Gastrocnemius medialis (tissue), 4 donors: ENCODE measurements at regions not wholly inside any gene's neighbourhood (a gene's known extent, or its start where the extent isn't known, plus 50 kb on each side); places are given as distances from the start of the nearest gene placed in this dataset.

Experiments
- ATAC-seq, 2 donors: fragments of 150-250 bp; one replicate each; pipeline ENCODE4 v1.9.1; 2016
- DNase-seq, 2 donors: peaks; one replicate each; pipeline ENCODE4 v3.0.0-alpha.2; 2019
- H3K27ac ChIP-seq, 4 donors: fragments of 200-600 bp; sonication (generic); 1 replicate in 1 of 4; 2 replicates in 3 of 4; pipeline ENCODE4 v1.5.1; 2016 to 2018; ENCODE audit warnings: mild to moderate bottlenecking in 2 of 4, moderate library complexity in 1 of 4
- H3K27me3 ChIP-seq, 3 donors: fragments of 200-600 bp; sonication (generic) in 2 of 3; 1 replicate in 1 of 3; 2 replicates in 2 of 3; pipeline versions ENCODE4 v1.5.1 to v1.6.0; 2016 to 2019; ENCODE audit warnings: mild to moderate bottlenecking in 1 of 3, moderate library complexity in 1 of 3
- H3K36me3 ChIP-seq, 2 donors: fragments of 200-600 bp; sonication (generic) in 1 of 2; one replicate each; pipeline ENCODE4 v1.5.1; 2017 to 2018
- H3K4me1 ChIP-seq, 2 donors: fragments of 200-600 bp; sonication (generic) in 1 of 2; one replicate each; pipeline ENCODE4 v1.5.1; 2016 to 2017; ENCODE audit warnings: mild to moderate bottlenecking in 2 of 2
- H3K4me3 ChIP-seq, 4 donors: fragments of 200-600 bp; sonication (generic) in 3 of 4; 1 replicate in 1 of 4; 2 replicates in 3 of 4; pipeline ENCODE4 v1.5.1; 2016 to 2019; ENCODE audit warnings: mild to moderate bottlenecking in 2 of 4
- H3K9me3 ChIP-seq, 3 donors: fragments of 200-600 bp; sonication (generic) in 2 of 3; 1 replicate in 1 of 3; 2 replicates in 2 of 3; pipeline ENCODE4 v1.5.1; 2016 to 2019
- POLR2A ChIP-seq, 2 donors: fragments of 450-650 bp; IDR thresholded peaks; one replicate each; pipeline ENCODE4 v1.6.1; 2017; ENCODE audit warnings: antibody characterized with exemption in 2 of 2, mild to moderate bottlenecking in 2 of 2, moderate library complexity in 2 of 2
- in situ Hi-C, 4 donors: fragments of 200-750 bp; cut with MboI; loops; one replicate each; pipeline versions ENCODE4 v1.15.0 to v1.8.0; 2017; ENCODE audit warnings: low sequenced_read_pairs in 4 of 4
- intact Hi-C: fragments of 100-400 bp; cut with DNase I; formaldehyde crosslinking; loops from one replicate; pipeline ENCODE4 v1.15.1; 2023; ENCODE audit warnings: low total_unique reads
- TF ChIP-seq, protein P1 (sequence below), 5 experiments: fragments of 450-650 bp in 3 of 5; fragments of 200-600 bp in 2 of 5; sonication (generic) in 2 of 5; IDR thresholded peaks in 4 of 5; conservative IDR thresholded peaks in 1 of 5; 1 replicate in 4 of 5; 2 replicates in 1 of 5; pipeline ENCODE4 v1.5.1; 2016 to 2019; ENCODE audit warnings: antibody characterized with exemption in 5 of 5, mild to moderate bottlenecking in 3 of 5, moderate library complexity in 3 of 5

DNA sequence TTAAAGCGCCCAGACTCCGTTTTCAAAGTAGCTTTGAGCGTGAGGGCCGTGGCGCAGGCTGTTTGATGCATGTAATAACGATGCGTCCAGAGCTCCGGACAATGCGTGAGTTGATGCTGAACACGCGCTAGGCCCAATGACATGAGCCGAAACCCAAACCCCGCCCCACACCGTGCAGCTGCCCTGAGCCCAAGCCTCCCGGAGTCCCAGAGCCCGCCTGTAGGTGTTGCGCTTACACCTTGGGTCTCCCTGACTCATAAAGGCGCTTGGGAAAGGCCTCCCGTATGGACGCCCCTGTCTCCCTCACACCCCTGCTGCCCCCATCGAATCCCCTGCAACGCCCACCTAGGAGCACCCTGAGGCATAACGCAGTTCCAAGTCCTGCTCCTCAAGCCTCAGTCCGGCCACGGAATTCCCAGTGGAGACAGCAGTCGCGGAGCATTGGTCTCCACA is 87.6 kb downstream of the ERMARD start:
- DNase-seq: no peak
- Histone ChIP-seq H3K36me3 (no peaks in the 10 kb centered on the region), H3K9me3 (no peaks in the 10 kb centered on the region), H3K27ac (no peak overlapping the region), H3K4me1 (no peaks in the 10 kb centered on the region), H3K4me3 (no peak overlapping the region), H3K27me3 (peaks cover 0 to 2% (median 0%) of the 10 kb centered on the region in 3 donors)
- TF ChIP-seq, protein P1, sequence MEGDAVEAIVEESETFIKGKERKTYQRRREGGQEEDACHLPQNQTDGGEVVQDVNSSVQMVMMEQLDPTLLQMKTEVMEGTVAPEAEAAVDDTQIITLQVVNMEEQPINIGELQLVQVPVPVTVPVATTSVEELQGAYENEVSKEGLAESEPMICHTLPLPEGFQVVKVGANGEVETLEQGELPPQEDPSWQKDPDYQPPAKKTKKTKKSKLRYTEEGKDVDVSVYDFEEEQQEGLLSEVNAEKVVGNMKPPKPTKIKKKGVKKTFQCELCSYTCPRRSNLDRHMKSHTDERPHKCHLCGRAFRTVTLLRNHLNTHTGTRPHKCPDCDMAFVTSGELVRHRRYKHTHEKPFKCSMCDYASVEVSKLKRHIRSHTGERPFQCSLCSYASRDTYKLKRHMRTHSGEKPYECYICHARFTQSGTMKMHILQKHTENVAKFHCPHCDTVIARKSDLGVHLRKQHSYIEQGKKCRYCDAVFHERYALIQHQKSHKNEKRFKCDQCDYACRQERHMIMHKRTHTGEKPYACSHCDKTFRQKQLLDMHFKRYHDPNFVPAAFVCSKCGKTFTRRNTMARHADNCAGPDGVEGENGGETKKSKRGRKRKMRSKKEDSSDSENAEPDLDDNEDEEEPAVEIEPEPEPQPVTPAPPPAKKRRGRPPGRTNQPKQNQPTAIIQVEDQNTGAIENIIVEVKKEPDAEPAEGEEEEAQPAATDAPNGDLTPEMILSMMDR (IDR thresholded peaks at IDR 0.05 in 4 of 5, conservative IDR thresholded peaks at IDR 0.05 in 1 of 5): no peak
- no peak for TF ChIP-seq POLR2A (IDR thresholded peaks at IDR 0.05)
- in situ Hi-C loops (loop anchor here in 3 of 4 donors (10.0 to 25.0 kb wide), 4 partner anchors 448 to 686 kb away; partner anchors contain the start of gene DLL1 (in 3 of the 3)), intact Hi-C loops (no loop called here)
- ATAC-seq: no peak

DNA sequence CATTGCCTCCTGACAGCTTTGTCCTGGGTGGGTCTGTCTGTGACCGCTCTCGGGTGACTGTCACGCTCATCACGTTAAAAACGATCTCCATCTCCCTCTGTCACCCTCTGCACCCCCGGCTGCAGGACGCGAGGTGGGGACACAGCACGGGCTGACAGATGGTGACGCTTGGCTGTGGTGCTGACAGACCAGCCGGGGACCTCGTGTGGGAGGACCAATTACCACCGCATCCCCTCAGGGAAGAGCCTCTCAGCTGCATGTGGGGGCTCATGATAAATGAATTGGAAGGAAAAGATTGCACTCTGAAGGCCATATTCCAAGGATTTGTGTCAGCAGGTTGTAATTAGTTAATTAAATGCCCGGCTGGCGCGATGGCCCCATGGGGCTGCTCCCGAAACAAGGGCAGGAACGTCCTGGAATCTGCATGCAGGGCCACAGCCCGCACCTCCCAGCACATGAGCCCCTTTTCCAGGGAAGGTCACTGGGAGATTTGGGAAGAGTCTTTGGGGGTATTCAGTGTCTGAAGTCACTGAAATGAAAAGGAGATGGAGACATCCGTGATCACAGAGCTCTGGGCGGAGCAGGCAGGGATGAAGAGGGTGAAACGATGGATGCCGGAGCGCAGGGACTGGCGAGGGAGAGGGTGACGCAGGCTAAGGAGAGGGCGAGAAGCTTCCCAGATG is 87.1 kb downstream of the ERMARD start:
- Histone ChIP-seq H3K4me3 (no peak overlapping the region), H3K36me3 (no peaks in the 10 kb centered on the region), H3K9me3 (no peaks in the 10 kb centered on the region), H3K27ac (no peak overlapping the region), H3K4me1 (no peaks in the 10 kb centered on the region), H3K27me3 (peaks cover 0 to 2% (median 0%) of the 10 kb centered on the region in 3 donors)
- no peak for ATAC-seq
- no peak for DNase-seq
- intact Hi-C loops: no loop called here
- in situ Hi-C loops: loop anchor here in 3 of 4 donors (10.0 to 25.0 kb wide), 4 partner anchors 449 to 686 kb away; partner anchors contain the start of gene DLL1 (in 3 of the 3)
- TF ChIP-seq, protein P1 (IDR thresholded peaks at IDR 0.05 in 4 of 5, conservative IDR thresholded peaks at IDR 0.05 in 1 of 5): no peak
- no peak for TF ChIP-seq POLR2A (IDR thresholded peaks at IDR 0.05)

DNA sequence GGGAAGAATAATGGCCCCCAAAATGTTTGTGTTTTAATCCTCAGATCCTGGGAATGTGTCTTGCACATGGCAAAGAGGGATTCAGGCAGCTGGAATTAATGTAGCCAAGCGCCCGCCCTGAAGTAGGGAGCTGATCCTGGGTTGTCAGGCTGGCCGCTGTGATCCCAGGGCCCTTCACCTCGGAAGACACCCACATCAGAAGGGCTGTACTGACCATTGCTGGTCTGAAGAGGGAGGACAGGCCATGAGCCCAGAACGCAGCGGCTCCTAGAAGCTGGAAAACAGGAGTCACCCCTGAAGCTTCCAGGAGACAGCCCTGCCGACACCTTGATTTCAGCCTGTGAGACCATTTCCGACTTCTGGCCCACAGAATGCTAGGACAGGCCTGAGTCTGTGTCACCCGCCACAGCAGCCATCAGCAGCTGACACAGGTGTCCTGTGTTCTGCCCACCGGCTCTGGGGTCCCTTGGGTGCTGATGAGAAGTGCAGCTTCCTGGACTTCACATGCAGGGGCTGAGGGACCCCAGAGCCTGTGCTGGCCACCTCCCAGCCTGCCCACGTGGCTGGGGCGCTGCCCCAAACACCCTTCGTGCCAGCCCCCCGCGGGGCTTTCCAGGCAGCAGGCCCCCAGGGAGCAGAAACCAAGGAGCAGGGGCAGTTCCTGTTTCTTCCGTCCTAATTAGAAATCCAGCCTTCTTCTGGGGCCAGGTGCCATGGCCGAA is 86.3 kb downstream of the ERMARD start:
- H3K27me3 ChIP-seq: peaks cover 0 to 2% (median 0%) of the 10 kb centered on the region in 3 donors
- no peak for ATAC-seq
- intact Hi-C loops: no loop called here
- no peak for DNase-seq
- no peak overlapping the region for H3K27ac ChIP-seq
- in situ Hi-C loops: loop anchor here in 3 of 4 donors (10.0 to 25.0 kb wide), 4 partner anchors 450 to 687 kb away; partner anchors contain the start of gene DLL1 (in 3 of the 3)
- H3K4me3 ChIP-seq: no peak overlapping the region
- H3K36me3 ChIP-seq: no peaks in the 10 kb centered on the region
- no peaks in the 10 kb centered on the region for H3K9me3 ChIP-seq
- H3K4me1 ChIP-seq: no peaks in the 10 kb centered on the region
- TF ChIP-seq POLR2A (IDR thresholded peaks at IDR 0.05): no peak

DNA sequence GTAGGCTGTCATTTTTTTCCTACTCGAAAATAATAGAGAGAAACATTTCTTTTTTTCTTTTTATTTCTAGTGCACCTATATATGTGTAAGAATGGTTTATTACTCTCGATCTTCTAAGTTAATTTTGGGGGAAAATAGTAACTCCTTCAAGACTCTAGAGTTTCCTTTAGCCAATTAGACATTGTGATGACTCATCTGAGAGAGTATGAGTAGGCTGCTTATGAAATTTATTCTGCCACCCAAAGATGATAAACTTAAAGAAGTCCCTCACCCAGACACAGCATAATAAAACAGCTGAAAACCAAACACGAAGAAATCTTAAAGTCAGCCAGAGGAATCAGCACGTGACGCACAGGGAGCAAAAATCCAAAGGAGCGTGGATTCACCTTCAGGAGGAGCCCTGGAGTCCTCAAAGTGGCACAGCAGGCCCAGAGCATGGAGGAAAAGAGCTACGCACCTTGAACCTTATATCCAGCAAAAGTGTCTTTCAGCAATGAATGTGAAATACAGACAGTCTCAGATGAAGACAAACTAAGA is 81.9 kb downstream of the ERMARD start:
- in situ Hi-C loops (loop anchor here in 3 of 4 donors (10.0 to 25.0 kb wide), 4 partner anchors 454 to 691 kb away; partner anchors contain the start of gene DLL1 (in 3 of the 3)), intact Hi-C loops (no loop called here)
- H3K4me3 ChIP-seq: no peak overlapping the region
- H3K4me1 ChIP-seq: no peaks in the 10 kb centered on the region
- no peak for TF ChIP-seq POLR2A (IDR thresholded peaks at IDR 0.05)
- TF ChIP-seq, protein P1 (IDR thresholded peaks at IDR 0.05 in 4 of 5, conservative IDR thresholded peaks at IDR 0.05 in 1 of 5): no peak
- DNase-seq (no peak), ATAC-seq (no peak)
- peaks cover 0 to 2% (median 0%) of the 10 kb centered on the region in 3 donors for H3K27me3 ChIP-seq
- no peaks in the 10 kb centered on the region for H3K9me3 ChIP-seq
- no peaks in the 10 kb centered on the region for H3K36me3 ChIP-seq
- no peak overlapping the region for H3K27ac ChIP-seq
